Right lobe of liver (tissue), 6 donors: ENCODE measurements at regions not wholly inside any gene's neighbourhood (a gene's known extent, or its start where the extent isn't known, plus 50 kb on each side); places are given as distances from the start of the nearest gene placed in this dataset.

ENCODE experiments used
- ATAC-seq, 4 donors: fragments of 200-7000 bp; cut with Tn5 transposase; one replicate each; pipeline ENCODE4 v1.9.1; 2020; ENCODE audit warnings: mild to moderate bottlenecking in 4 of 4, moderate library complexity in 4 of 4
- DNase-seq, 3 donors: peaks; one replicate each; pipeline ENCODE4 v3.0.0-alpha.2; 2020
- H3K27ac ChIP-seq, 3 donors: fragments of 200-600 bp; one replicate each; pipeline ENCODE4 v1.8.0; 2022
- H3K27me3 ChIP-seq, 2 donors: fragments of 200-600 bp; one replicate each; pipeline ENCODE4 v1.8.0; 2022
- H3K36me3 ChIP-seq, 4 donors: fragments of 200-600 bp; sonication (generic) in 1 of 4; one replicate each; pipeline versions ENCODE4 v1.5.1 to v1.8.0; 2017 to 2022; ENCODE audit warnings: control low read depth in 1 of 4
- H3K4me1 ChIP-seq, 4 donors: fragments of 200-600 bp; sonication (generic) in 1 of 4; one replicate each; pipeline versions ENCODE4 v1.5.1 to v1.8.0; 2017 to 2022; ENCODE audit warnings: control low read depth in 1 of 4
- H3K4me3 ChIP-seq, 3 donors: fragments of 200-600 bp; one replicate each; pipeline ENCODE4 v1.8.0; 2022
- H3K9me3 ChIP-seq, 4 donors: fragments of 200-600 bp; sonication (generic) in 1 of 4; one replicate each; pipeline versions ENCODE4 v1.5.1 to v1.8.0; 2017 to 2022; ENCODE audit warnings: control low read depth in 1 of 4
- POLR2A ChIP-seq: fragments of 450-650 bp; IDR thresholded peaks from one replicate; pipeline ENCODE4 v1.6.1; 2017; ENCODE audit warnings: antibody characterized with exemption, mild to moderate bottlenecking
- WGBS: methylation state at CpG from one replicate; pipeline ENCODE4 v1.1.6; 2018; ENCODE audit warnings: low coverage, low lambda C conversion rate; ENCODE audit not compliant: insufficient coverage; ENCODE audit errors: missing lambda C conversion rate; 5-methylcytosine and 5-hydroxymethylcytosine counted together
- intact Hi-C, 2 donors: fragments of 100-400 bp; cut with DNase I; formaldehyde crosslinking; loops; one replicate each; pipeline versions ENCODE4 v1.11.2 to v1.14.1; 2022
- TF ChIP-seq, protein P1 (sequence below), 4 donors: fragments of 200-600 bp in 3 of 4; fragments of 450-650 bp in 1 of 4; IDR thresholded peaks; one replicate each; pipeline versions ENCODE4 v1.5.1 to v1.8.0; 2016 to 2022; ENCODE audit warnings: antibody characterized with exemption in 4 of 4, mild to moderate bottlenecking in 2 of 4
- donor health status: DM: no; HTN: yes; CAD: no.
- donor health status: DM: no; HTN: no; CAD: no.
- donor health status: DM: no; HTN: no; CAD: no.
- donor health status: DM: no; HTN: yes; CAD: no.
- donor health status: DM: no; HTN: yes; CAD: no.

DNA sequence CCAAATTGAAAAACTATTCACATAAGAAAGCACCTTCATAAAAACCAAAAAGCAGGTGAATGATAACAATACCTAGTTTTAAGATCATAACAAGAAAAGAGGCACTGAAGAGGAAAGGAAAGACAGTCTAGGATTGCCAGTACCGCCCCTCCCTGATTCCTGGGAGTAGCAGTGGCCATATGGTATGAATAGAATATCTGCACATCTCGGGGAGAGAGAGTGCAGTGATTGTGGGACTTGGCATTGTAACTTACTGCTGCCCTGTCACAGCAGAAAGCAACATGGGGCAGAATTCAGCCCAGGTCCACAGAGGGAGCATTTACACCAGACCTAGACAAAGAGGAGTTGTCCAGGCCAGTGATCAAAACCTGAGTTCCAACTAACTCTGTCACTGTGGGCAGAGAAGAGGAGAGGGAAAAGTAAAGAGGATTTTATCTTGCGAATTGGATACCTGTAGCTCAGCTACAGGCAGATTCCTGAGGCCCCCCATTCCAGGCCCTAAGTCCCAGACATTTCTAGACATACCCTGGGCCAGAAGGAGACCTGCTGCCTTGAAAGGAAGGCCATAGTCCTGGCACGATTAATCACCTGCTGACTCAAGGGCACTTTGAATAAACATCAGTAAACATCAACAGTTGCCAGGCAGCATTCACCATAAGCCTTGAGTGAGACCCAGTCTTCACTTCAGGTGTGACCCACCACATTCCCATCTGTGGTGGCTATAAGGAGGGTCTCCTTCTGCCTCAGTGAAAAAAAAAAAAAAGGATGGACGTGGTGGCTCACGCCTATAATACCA is 397.5 kb downstream of the TGFB2 start:
- Histone ChIP-seq H3K9me3 (no peaks in the 10 kb centered on the region), H3K27me3 (no peaks in the 10 kb centered on the region), H3K36me3 (no peaks in the 10 kb centered on the region), H3K4me3 (no peak overlapping the region), H3K27ac (no peak overlapping the region), H3K4me1 (no peaks in the 10 kb centered on the region)
- no peak for DNase-seq
- intact Hi-C loops = no loop called here
- WGBS = 75% methylated on average over 2 of the region's 6 CpGs
- no peak for TF ChIP-seq POLR2A
- TF ChIP-seq, protein P1, sequence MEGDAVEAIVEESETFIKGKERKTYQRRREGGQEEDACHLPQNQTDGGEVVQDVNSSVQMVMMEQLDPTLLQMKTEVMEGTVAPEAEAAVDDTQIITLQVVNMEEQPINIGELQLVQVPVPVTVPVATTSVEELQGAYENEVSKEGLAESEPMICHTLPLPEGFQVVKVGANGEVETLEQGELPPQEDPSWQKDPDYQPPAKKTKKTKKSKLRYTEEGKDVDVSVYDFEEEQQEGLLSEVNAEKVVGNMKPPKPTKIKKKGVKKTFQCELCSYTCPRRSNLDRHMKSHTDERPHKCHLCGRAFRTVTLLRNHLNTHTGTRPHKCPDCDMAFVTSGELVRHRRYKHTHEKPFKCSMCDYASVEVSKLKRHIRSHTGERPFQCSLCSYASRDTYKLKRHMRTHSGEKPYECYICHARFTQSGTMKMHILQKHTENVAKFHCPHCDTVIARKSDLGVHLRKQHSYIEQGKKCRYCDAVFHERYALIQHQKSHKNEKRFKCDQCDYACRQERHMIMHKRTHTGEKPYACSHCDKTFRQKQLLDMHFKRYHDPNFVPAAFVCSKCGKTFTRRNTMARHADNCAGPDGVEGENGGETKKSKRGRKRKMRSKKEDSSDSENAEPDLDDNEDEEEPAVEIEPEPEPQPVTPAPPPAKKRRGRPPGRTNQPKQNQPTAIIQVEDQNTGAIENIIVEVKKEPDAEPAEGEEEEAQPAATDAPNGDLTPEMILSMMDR (IDR thresholded peaks at IDR 0.05) = no peak
- ATAC-seq = no peak

DNA sequence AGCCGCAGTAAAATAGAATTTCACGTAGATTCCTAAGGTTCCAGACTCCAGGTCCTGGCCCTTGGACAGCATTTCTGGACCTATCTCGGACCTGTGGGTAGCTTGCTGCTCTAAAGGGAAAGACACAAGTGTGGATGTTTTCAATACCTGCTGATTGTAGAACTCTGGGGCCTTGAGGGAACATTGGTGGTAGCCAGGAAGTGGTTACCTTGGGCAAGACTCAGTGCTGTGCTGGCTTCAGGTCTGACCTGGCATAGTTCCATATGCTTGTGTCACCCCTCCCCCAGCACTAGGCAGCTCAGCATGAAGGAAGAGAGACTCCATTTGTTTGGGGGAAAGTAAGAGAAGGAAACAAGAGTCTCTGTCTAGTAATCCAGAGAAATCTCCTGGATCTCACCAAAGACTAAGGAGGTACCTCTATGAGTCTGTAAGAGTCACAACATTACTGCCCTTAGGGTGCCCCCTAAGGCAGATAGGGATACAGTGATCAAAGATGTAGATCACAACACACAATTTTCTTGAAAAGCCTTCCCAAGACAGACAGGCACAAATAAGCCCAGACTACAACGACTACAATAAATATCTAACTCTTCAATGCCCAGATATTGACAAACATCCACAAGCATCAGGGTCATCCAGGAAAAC is 398.8 kb downstream of the TGFB2 start:
- ATAC-seq = no peak
- Histone ChIP-seq H3K27me3 (no peaks in the 10 kb centered on the region), H3K4me3 (no peak overlapping the region), H3K9me3 (no peaks in the 10 kb centered on the region), H3K27ac (no peak overlapping the region), H3K4me1 (no peaks in the 10 kb centered on the region), H3K36me3 (no peaks in the 10 kb centered on the region)
- WGBS = 75% methylated on average over 4 of the region's 4 CpGs
- DNase-seq = no peak
- intact Hi-C loops = no loop called here
- TF ChIP-seq, protein P1 (IDR thresholded peaks at IDR 0.05) = no peak
- no peak for TF ChIP-seq POLR2A

DNA sequence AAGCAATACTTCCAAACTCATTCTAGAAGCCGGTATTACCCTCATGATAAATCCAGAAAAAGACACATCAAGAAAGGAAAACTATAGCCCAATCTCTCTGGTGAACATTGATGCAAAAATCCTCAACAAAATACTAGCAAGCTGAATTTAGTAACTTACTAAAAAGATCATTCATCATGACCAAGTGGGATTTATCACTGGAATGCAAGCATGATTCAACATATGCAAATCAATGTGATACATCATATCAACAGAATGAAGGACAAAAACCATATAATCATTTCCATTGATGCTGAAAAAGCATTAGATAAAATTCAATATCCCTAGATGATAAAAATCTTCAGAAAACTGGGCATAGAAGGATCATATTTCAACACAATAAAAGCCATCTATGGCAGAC is 402.9 kb downstream of the TGFB2 start:
- no peaks in the 10 kb centered on the region for H3K4me1 ChIP-seq
- DNase-seq = no peak
- no peak for ATAC-seq
- H3K27me3 ChIP-seq = no peaks in the 10 kb centered on the region
- H3K4me3 ChIP-seq = no peak overlapping the region
- intact Hi-C loops = no loop called here
- H3K36me3 ChIP-seq = no peaks in the 10 kb centered on the region
- H3K9me3 ChIP-seq = no peaks in the 10 kb centered on the region
- no peak overlapping the region for H3K27ac ChIP-seq
- 75% methylated on average over 1 of the region's 1 CpG for WGBS
- TF ChIP-seq, protein P1 (IDR thresholded peaks at IDR 0.05) = no peak
- no peak for TF ChIP-seq POLR2A

DNA sequence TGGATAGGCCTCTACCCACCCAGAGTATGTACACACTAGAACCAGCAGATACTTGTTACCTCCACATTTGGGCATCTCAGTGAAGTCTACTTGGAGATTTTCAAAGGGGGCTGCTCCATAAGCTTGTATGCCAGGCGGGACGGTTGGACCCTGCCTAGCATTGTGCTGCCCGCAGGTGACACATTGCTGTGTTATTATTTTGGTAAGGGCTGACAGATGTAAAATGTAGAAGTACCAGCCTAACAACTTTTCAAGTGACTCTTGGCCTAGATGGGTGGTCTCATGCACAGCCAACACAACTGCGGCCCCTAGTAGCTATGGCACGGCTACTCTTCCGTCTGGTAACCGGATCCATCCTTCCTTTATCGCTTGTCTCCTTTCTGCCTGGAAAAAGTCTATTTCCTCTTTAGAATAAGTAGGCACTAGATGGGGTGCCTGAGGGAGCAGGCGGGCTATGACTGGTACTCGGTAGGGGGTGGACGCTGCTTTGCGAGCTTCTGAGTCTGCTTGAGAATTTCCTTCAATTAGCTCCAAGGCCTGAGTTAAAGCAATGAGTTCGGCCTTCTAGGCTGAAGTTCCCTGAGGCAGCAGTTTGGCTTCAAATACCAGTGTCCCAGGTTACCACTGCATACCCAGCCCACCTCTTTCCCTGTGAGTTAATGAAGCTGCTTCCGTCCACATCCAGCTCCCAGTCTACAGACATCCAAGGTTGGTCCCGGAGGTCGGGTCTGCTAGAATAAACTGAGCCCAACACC is 405.3 kb downstream of the TGFB2 start:
- 88% methylated on average over 10 of the region's 16 CpGs for WGBS
- Histone ChIP-seq H3K4me3 (no peak overlapping the region), H3K27ac (no peak overlapping the region), H3K4me1 (no peaks in the 10 kb centered on the region), H3K9me3 (no peaks in the 10 kb centered on the region), H3K36me3 (no peaks in the 10 kb centered on the region), H3K27me3 (no peaks in the 10 kb centered on the region)
- ATAC-seq (no peak), DNase-seq (no peak)
- TF ChIP-seq POLR2A = no peak
- TF ChIP-seq, protein P1 (IDR thresholded peaks at IDR 0.05) = no peak
- intact Hi-C loops = no loop called here
